Osteocyte (in vitro differentiated cells): ENCODE measurements at regions not wholly inside any gene's neighbourhood (a gene's known extent, or its start where the extent isn't known, plus 50 kb on each side); places are given as distances from the start of the nearest gene placed in this dataset.
"Not testable (repeated sequence)": the region's sequence is repeated elsewhere in the genome, so short reads cannot be mapped to it uniquely, and the experiment has no call there.

ENCODE experiments used
- DNase-seq: peaks from one replicate; pipeline ENCODE4 v3.0.0; 2021; ENCODE audit warnings: mixed read lengths; ENCODE audit not compliant: unreplicated experiment; ENCODE audit errors: extremely low spot score
- H3K27ac Mint-ChIP-seq: one replicate; pipeline ENCODE4 v1.8.0; 2021; ENCODE audit warnings: mild to moderate bottlenecking, mixed read lengths; ENCODE audit not compliant: unreplicated experiment
- H3K27me3 Mint-ChIP-seq: one replicate; pipeline ENCODE4 v1.8.0; 2021; ENCODE audit warnings: mixed read lengths; ENCODE audit not compliant: unreplicated experiment
- H3K36me3 Mint-ChIP-seq: one replicate; pipeline ENCODE4 v1.8.0; 2021; ENCODE audit warnings: mixed read lengths; ENCODE audit not compliant: unreplicated experiment
- H3K4me1 Mint-ChIP-seq: one replicate; pipeline ENCODE4 v1.8.0; 2021; ENCODE audit warnings: mixed read lengths; ENCODE audit not compliant: unreplicated experiment
- H3K4me3 Mint-ChIP-seq: one replicate; pipeline ENCODE4 v1.8.0; 2021; ENCODE audit warnings: mild to moderate bottlenecking, moderate library complexity, mixed read lengths; ENCODE audit not compliant: unreplicated experiment
- H3K9me3 Mint-ChIP-seq: one replicate; pipeline ENCODE4 v1.8.0; 2021; ENCODE audit warnings: mixed read lengths; ENCODE audit not compliant: unreplicated experiment
- TF ChIP-seq, protein P1 (sequence below): fragments of 200-600 bp; sonication (generic); IDR thresholded peaks from 2 replicates; pipeline ENCODE4 v1.5.0; 2021; ENCODE audit warnings: antibody characterized with exemption, mild to moderate bottlenecking, moderate library complexity

DNA sequence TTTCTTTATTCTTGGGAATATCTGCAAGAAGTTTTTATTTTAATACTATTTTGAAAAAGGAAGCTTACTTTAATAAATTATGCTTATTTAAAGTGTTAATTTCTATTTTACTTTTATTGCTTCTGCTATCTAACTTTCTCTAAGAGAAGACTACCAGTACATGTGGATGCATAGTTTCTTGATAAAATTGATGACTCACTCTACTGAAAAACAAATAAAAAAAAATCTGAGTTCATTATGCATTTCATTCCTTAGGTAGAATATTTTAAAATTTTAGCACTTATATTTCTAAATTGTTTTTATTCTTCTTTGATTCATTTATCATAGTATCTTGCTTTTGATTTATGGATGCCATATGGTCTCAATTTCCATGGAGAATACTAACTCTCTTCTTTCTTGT lies 217.9 kb downstream of the TAF11L14 start:
- DNase-seq: no peak
- H3K36me3 Mint-ChIP-seq: no peaks in the 10 kb centered on the region
- H3K27me3 Mint-ChIP-seq: no peaks in the 10 kb centered on the region
- H3K9me3 Mint-ChIP-seq: no peaks in the 10 kb centered on the region
- peaks cover 16% of the 10 kb centered on the region for H3K4me1 Mint-ChIP-seq
- no peak overlapping the region for H3K4me3 Mint-ChIP-seq
- TF ChIP-seq, protein P1, sequence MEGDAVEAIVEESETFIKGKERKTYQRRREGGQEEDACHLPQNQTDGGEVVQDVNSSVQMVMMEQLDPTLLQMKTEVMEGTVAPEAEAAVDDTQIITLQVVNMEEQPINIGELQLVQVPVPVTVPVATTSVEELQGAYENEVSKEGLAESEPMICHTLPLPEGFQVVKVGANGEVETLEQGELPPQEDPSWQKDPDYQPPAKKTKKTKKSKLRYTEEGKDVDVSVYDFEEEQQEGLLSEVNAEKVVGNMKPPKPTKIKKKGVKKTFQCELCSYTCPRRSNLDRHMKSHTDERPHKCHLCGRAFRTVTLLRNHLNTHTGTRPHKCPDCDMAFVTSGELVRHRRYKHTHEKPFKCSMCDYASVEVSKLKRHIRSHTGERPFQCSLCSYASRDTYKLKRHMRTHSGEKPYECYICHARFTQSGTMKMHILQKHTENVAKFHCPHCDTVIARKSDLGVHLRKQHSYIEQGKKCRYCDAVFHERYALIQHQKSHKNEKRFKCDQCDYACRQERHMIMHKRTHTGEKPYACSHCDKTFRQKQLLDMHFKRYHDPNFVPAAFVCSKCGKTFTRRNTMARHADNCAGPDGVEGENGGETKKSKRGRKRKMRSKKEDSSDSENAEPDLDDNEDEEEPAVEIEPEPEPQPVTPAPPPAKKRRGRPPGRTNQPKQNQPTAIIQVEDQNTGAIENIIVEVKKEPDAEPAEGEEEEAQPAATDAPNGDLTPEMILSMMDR: no peak
- H3K27ac Mint-ChIP-seq: peak overlapping the region; percentile 62

DNA sequence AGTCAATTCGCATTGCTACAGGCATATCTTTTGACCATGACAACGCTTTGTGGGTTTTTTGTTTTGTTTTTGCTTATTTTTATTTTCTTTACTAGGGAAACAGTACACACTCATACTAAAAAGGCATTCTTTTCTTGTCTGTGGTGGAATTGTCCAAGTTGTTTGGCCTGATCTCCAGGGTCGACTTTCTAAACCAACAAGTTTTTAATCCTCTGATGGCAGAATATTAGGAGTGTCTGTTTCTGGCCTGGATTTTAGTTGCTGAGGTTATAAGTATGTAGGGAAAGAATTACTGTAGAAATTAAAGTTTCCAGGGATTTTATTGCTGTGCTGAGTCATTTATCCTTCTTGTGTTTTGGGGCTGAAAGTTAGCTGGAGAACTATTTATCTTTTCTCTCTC lies 218.5 kb downstream of the TAF11L14 start:
- no peak for DNase-seq
- no peaks in the 10 kb centered on the region for H3K36me3 Mint-ChIP-seq
- H3K4me3 Mint-ChIP-seq: no peak overlapping the region
- H3K27ac Mint-ChIP-seq: peak overlapping the region; percentile 62
- TF ChIP-seq, protein P1: no peak
- H3K4me1 Mint-ChIP-seq: peaks cover 14% of the 10 kb centered on the region
- H3K9me3 Mint-ChIP-seq: no peaks in the 10 kb centered on the region
- H3K27me3 Mint-ChIP-seq: no peaks in the 10 kb centered on the region

DNA sequence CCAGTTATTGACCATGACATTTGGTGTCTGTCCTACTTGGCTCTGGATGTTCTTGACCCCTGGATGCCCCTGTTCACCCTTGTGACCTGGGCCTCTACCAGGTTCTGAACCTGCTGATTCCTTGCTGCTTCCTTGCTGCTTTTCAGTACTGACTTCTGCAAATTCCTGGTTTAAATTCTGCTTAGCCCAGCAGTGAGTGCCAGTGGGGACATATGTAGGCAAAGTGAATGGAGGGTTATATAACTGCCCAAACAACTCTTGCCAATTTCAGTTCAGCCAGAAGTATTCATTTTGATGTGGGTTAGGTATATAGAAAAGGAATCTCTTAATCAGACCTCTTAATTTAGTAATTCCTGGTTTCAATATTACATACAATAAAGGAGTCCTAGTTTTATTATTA lies 220.6 kb downstream of the TAF11L14 start:
- Mint-ChIP-seq H3K4me3 (no peak overlapping the region), H3K36me3 (no peaks in the 10 kb centered on the region), H3K9me3 (no peaks in the 10 kb centered on the region), H3K27me3 (no peaks in the 10 kb centered on the region), H3K27ac (no peak overlapping the region), H3K4me1 (peaks cover 10% of the 10 kb centered on the region)
- TF ChIP-seq, protein P1: no peak
- no peak for DNase-seq

DNA sequence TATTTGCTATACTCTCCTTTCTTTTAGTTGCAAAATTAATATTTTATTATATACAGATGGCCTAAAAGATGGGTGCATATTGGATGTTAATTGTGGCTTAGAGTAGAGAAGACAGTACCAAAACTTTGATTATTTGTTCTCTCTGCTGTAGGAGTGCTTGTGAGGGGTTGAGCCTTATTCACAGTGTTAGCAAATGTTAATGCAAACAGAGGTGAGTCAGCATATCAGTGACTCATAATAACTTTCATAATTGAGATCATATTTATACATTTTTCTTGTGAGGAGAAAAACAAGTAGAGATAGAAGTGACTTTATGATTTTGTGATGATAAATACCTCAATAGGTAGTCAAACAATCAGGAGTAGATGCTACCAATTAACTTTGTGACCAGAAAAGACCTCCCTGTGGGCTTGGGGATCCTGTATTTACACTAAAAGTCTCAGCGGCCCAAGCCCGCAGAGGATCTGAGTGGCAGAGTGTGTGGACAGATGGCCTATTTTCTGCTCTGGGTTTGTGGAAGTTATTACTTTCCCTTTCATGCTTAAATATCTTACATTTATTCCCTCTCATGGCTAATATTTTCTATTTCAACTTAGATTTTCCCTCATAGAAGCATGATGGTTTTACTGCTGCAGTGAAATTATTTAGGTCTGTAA lies 226.5 kb downstream of the TAF11L14 start:
- peak overlapping the region; percentile 79 for H3K27ac Mint-ChIP-seq
- TF ChIP-seq, protein P1: no peak

DNA sequence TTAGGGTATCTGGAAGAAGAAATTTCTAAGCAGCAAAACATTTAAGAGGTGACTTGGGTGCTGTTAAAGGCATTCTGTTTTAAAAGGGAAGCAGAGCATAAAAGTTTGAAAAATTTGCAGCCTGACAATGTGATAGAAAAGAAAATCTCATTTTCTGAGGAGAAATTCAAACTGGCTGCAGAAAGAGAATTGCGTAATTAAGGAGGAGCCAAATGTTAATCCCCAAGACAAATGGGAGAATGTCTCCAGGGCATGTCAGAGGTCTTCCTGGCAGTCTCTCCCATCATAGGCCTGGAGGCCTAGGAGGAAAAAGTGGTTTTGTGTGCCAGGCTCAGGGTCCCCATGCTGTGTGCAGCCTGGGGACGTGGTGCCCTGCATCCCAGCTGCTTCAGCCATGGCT lies 230.6 kb downstream of the TAF11L14 start:
- peaks cover 34% of the 10 kb centered on the region for H3K4me1 Mint-ChIP-seq
- H3K27ac Mint-ChIP-seq, H3K4me3 Mint-ChIP-seq, H3K27me3 Mint-ChIP-seq, DNase-seq: not testable (repeated sequence)
- peaks cover 17% of the 10 kb centered on the region for H3K36me3 Mint-ChIP-seq
- peaks cover 37% of the 10 kb centered on the region for H3K9me3 Mint-ChIP-seq

More for the DNA sequence above, 226.5 kb downstream of the TAF11L14 start:
- Mint-ChIP-seq H3K36me3 (peaks cover 7% of the 10 kb centered on the region), H3K4me3 (no peak overlapping the region), H3K27me3 (no peaks in the 10 kb centered on the region), H3K9me3 (peaks cover 10% of the 10 kb centered on the region), H3K4me1 (peaks cover 29% of the 10 kb centered on the region)
- no peak for DNase-seq

DNA sequence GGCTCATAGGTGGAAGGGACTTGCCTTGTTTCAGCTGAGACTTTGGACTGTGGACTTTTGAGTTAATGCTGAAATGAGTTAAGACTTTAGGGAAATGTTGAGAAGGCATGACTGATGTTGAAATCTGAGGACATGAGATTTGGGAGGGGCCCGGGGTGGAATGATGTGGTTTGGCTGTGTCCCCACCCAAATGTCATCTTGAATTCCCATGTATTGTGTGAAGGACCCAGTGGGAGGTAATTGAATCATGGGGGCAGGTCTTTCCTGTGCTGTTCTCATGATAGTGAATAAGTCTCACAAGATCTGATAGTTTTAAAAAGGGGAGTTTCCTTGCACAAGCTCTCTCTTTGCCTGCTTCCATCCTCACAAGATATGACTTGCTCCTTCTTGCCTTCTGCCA lies 231.7 kb downstream of the TAF11L14 start:
- Mint-ChIP-seq H3K4me1 (peaks cover 25% of the 10 kb centered on the region), H3K9me3 (peaks cover 34% of the 10 kb centered on the region), H3K27ac (peak overlapping the region; percentile 74), H3K36me3 (peaks cover 17% of the 10 kb centered on the region)
- not testable (repeated sequence) for H3K4me3 Mint-ChIP-seq, H3K27me3 Mint-ChIP-seq, DNase-seq
